ENCODE measurements at regions not wholly inside any gene's neighbourhood (a gene's known extent, or its start where the extent isn't known, plus 50 kb on each side); places are given as distances from the start of the nearest gene placed in this dataset.

DNA sequence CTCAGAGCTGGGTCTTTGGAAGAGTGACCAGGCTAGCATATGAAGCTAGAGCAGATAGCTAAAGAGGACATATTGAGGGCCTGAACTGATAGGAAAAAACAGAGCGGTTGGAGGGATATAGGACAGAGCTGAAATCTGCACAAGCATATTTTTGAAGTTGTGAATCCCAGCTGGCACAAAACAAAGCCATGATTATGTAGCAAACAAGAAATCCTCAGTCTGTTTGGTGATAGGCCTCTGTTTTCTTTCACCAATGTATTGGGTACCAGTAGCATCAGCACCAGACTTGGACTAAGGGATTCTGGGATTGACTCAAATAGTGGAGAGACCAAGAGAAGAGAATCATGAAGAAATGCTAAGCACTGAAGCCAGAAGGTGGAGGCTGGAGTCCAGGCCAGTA lies 151.0 kb downstream of the FAM43A start:
- no peak overlapping the region for H3K4me3 ChIP-seq
- H3K27ac ChIP-seq: no peak overlapping the region
- H3F3A ChIP-seq (ENCODE audit: insufficient read depth, low read depth): peaks cover 17% of the 10 kb centered on the region
- no peak for DNase-seq
- CTCF ChIA-PET: no interaction called here
- no peaks in the 10 kb centered on the region for H3K36me3 ChIP-seq (ENCODE audit: low read depth)
- no peaks in the 10 kb centered on the region for H3K9me2 ChIP-seq (ENCODE audit: insufficient read depth)
- no peak for TF ChIP-seq EZH2 (IDR thresholded peaks at IDR 0.05; ENCODE audit: low read depth)
- no peak overlapping the region for H2AFZ ChIP-seq
- H3K9me3 ChIP-seq (ENCODE audit: insufficient read depth, low read depth): peaks cover 6% of the 10 kb centered on the region; the same call in 1 of the 2 replicates
- no peaks in the 10 kb centered on the region for H3K79me2 ChIP-seq (ENCODE audit: low read depth)
- intact Hi-C loops (cut with micrococcal nuclease; ENCODE audit: unreplicated experiment): no loop called here
- POLR2A ChIA-PET (ENCODE audit: unreplicated experiment): no interaction called here
- BruUV-seq (replicated peaks): no TSS peak
- H3K27me3 ChIP-seq (ENCODE audit: insufficient read depth, low read depth): no peaks in the 10 kb centered on the region
- no peak overlapping the region for H3K4me2 ChIP-seq
- H4K20me1 ChIP-seq (ENCODE audit: insufficient read depth): no peaks in the 10 kb centered on the region
- peaks cover 13% of the 10 kb centered on the region for H3K4me1 ChIP-seq (replicated peaks; ENCODE audit: insufficient read depth)

DNA sequence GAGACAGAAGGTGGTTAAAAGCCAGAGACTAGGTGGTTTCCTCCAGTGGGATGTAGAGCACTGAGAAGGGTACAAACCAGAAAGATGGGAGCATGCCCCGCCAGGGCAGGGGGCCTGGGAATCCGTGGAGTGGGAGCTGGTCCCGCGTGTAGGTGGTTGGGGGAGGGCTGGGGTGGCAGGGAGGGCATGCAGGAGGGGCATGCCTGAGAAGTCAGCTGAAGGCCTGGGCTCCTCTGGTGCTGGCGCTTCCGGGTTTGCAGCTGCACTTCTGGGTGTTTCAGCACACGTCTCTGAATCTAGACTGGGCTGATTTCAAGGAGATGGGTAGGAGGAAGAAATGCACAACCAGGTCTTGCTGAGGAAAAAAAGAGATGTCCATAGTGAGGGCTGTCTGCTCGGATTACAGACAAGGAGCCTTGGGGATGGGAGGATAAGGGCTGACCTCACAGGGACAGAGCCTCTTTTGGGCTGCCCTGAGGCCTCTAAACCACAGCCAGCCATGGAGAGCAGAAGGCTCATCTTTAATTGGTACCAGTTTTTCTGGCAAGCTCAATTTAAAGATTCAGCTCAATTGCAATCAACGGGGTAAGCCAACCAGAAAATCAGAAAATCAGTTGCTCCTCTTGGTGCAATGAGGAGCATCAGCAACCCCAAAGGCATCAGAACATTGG lies 151.9 kb downstream of the FAM43A start:
- no peak overlapping the region for H3K4me2 ChIP-seq
- no peak overlapping the region for H2AFZ ChIP-seq
- no peaks in the 10 kb centered on the region for H3K79me2 ChIP-seq (ENCODE audit: low read depth)
- peaks cover 6% of the 10 kb centered on the region; the same call in 1 of the 2 replicates for H3K9me3 ChIP-seq (ENCODE audit: insufficient read depth, low read depth)
- no peak overlapping the region for H3K27ac ChIP-seq
- H3K27me3 ChIP-seq (ENCODE audit: insufficient read depth, low read depth): no peaks in the 10 kb centered on the region
- H3K9me2 ChIP-seq (ENCODE audit: insufficient read depth): no peaks in the 10 kb centered on the region
- no peaks in the 10 kb centered on the region for H3K36me3 ChIP-seq (ENCODE audit: low read depth)
- peaks cover 13% of the 10 kb centered on the region for H3K4me1 ChIP-seq (replicated peaks; ENCODE audit: insufficient read depth)
- no peak overlapping the region for H3K4me3 ChIP-seq
- H3F3A ChIP-seq (ENCODE audit: insufficient read depth, low read depth): peaks cover 21% of the 10 kb centered on the region
- TF ChIP-seq EZH2 (IDR thresholded peaks at IDR 0.05; ENCODE audit: low read depth): no peak
- TF ChIP-seq, protein P1, sequence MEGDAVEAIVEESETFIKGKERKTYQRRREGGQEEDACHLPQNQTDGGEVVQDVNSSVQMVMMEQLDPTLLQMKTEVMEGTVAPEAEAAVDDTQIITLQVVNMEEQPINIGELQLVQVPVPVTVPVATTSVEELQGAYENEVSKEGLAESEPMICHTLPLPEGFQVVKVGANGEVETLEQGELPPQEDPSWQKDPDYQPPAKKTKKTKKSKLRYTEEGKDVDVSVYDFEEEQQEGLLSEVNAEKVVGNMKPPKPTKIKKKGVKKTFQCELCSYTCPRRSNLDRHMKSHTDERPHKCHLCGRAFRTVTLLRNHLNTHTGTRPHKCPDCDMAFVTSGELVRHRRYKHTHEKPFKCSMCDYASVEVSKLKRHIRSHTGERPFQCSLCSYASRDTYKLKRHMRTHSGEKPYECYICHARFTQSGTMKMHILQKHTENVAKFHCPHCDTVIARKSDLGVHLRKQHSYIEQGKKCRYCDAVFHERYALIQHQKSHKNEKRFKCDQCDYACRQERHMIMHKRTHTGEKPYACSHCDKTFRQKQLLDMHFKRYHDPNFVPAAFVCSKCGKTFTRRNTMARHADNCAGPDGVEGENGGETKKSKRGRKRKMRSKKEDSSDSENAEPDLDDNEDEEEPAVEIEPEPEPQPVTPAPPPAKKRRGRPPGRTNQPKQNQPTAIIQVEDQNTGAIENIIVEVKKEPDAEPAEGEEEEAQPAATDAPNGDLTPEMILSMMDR (conservative IDR thresholded peaks at IDR 0.05): no peak
- intact Hi-C loops (cut with micrococcal nuclease; ENCODE audit: unreplicated experiment): no loop called here
- POLR2A ChIA-PET (ENCODE audit: unreplicated experiment): no interaction called here
- DNase-seq: no peak
- CTCF ChIA-PET: no interaction called here
- no peaks in the 10 kb centered on the region for H4K20me1 ChIP-seq (ENCODE audit: insufficient read depth)
- no TSS peak for BruUV-seq (replicated peaks)

DNA sequence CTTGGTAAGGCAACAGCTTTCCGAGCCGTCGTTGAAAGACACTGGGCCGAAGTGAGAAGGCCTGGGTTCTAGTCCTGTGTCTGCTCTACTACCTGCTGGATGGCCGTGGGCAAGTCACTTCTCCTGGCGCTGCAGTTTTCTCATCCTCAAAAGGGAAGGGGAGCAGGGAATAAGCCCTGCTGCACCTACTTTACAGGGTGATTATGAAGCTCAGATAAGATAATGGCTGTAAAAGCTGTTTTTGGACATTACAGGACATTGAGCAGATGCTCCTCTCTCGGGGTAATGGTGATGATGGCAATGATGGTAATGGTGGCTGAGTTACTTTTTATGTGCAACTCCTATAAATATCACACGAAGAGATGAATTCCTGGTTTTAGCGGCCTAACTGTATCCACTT lies 152.6 kb downstream of the FAM43A start:
- Histone ChIP-seq H3F3A (ENCODE audit: insufficient read depth, low read depth) (peaks cover 21% of the 10 kb centered on the region), H3K9me2 (ENCODE audit: insufficient read depth) (no peaks in the 10 kb centered on the region), H3K27ac (no peak overlapping the region), H4K20me1 (ENCODE audit: insufficient read depth) (no peaks in the 10 kb centered on the region), H3K9me3 (ENCODE audit: insufficient read depth, low read depth) (peaks cover 6% of the 10 kb centered on the region; the same call in 1 of the 2 replicates), H3K79me2 (ENCODE audit: low read depth) (no peaks in the 10 kb centered on the region), H3K36me3 (ENCODE audit: low read depth) (no peaks in the 10 kb centered on the region), H3K4me1 (replicated peaks; ENCODE audit: insufficient read depth) (peaks cover 13% of the 10 kb centered on the region), H2AFZ (no peak overlapping the region), H3K27me3 (ENCODE audit: insufficient read depth, low read depth) (no peaks in the 10 kb centered on the region), H3K4me3 (no peak overlapping the region), H3K4me2 (no peak overlapping the region)
- ChIA-PET CTCF (interaction anchor here (0.6 kb wide), 1 partner anchor 12 kb away, joined by 3 read pairs; no protein-coding TSS in a partner anchor), POLR2A (ENCODE audit: unreplicated experiment) (no interaction called here)
- intact Hi-C loops (cut with micrococcal nuclease; ENCODE audit: unreplicated experiment): no loop called here
- TF ChIP-seq EZH2 (IDR thresholded peaks at IDR 0.05; ENCODE audit: low read depth): no peak
- TF ChIP-seq, protein P1 (conservative IDR thresholded peaks at IDR 0.05): no peak
- no TSS peak for BruUV-seq (replicated peaks)
- no peak for DNase-seq
